Fibroblast of the aortic adventitia (primary cell): ENCODE measurements at regions not wholly inside any gene's neighbourhood (a gene's known extent, or its start where the extent isn't known, plus 50 kb on each side); places are given as distances from the start of the nearest gene placed in this dataset.

ENCODE experiments used
- DNase-seq: peaks from one replicate; pipeline ENCODE4 v3.0.0-alpha.2; 2010; ENCODE audit warnings: low read depth
- H3K4me3 ChIP-seq: 2 replicates; pipeline ENCODE4 v1.5.1; 2011; ENCODE audit warnings: low read depth, mild to moderate bottlenecking, control low read depth, low read length, moderate library complexity
- TF ChIP-seq, protein P1 (sequence below): IDR thresholded peaks from 2 replicates; pipeline ENCODE4 v1.5.1; 2011; ENCODE audit warnings: mild to moderate bottlenecking, low read length, control low read depth, inconsistent platforms; ENCODE audit not compliant: insufficient read depth

DNA sequence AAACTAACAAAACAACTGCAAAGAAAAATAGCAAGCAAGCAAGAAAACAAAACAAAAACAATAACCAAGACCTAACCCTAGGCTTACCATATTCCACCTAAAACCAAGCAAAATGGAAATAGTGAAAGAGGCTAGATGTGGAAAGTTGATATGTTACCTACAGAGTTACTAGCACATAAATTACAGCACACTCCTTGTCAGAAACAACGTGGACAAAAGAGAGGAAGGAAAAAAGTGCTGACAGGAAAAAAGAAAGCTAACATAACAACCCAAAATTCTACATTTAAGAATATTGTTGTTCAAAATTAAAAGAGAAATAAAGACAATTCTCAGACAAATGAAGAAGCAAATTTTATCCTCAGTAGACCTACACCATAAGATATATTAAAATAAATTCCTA, 812.8 kb upstream of the NUDT12 start:
- H3K4me3 ChIP-seq, result no peak overlapping the region
- TF ChIP-seq, protein P1, sequence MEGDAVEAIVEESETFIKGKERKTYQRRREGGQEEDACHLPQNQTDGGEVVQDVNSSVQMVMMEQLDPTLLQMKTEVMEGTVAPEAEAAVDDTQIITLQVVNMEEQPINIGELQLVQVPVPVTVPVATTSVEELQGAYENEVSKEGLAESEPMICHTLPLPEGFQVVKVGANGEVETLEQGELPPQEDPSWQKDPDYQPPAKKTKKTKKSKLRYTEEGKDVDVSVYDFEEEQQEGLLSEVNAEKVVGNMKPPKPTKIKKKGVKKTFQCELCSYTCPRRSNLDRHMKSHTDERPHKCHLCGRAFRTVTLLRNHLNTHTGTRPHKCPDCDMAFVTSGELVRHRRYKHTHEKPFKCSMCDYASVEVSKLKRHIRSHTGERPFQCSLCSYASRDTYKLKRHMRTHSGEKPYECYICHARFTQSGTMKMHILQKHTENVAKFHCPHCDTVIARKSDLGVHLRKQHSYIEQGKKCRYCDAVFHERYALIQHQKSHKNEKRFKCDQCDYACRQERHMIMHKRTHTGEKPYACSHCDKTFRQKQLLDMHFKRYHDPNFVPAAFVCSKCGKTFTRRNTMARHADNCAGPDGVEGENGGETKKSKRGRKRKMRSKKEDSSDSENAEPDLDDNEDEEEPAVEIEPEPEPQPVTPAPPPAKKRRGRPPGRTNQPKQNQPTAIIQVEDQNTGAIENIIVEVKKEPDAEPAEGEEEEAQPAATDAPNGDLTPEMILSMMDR, result no peak
- no peak for DNase-seq

DNA sequence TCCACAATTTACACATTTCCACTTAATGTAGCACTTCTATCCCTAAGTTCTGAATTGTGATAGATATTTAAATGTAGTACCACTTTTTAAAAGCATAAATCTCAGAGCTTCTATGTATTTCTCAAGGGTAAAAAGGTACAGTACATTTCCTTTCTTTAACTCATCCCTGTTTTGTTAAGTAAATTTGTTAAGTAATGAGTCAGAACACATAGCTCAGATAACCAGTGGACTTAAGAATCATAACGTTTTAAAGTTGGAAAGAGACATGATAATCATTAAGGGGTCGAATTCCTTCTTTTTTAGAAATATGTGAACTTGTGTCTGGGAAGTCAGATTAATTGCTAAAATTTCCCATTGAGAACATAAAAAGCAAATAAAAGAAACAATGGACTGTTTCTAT, 810.2 kb upstream of the NUDT12 start:
- DNase-seq, result no peak
- H3K4me3 ChIP-seq, result no peak overlapping the region
- TF ChIP-seq, protein P1, result no peak

DNA sequence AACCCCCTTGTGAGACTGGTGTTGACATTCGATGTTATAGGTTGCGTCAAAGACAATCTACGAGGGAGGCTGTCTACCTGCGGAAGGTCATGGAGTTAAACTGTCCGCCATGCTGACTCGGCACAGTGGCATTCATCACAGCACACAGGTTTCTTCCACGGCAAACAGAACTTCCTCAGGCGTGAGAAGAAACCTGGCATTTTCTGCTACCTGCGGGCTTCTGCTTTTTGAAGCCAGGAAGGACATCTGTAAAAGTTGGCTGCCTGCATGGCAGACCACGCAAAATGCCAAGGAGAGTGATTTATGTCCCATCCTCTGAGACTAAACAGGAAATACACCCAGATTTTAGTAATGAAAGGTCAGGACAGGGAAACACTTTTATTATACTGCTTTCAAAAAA, 809.8 kb upstream of the NUDT12 start:
- TF ChIP-seq, protein P1, result no peak
- no peak for DNase-seq
- H3K4me3 ChIP-seq, result no peak overlapping the region

DNA sequence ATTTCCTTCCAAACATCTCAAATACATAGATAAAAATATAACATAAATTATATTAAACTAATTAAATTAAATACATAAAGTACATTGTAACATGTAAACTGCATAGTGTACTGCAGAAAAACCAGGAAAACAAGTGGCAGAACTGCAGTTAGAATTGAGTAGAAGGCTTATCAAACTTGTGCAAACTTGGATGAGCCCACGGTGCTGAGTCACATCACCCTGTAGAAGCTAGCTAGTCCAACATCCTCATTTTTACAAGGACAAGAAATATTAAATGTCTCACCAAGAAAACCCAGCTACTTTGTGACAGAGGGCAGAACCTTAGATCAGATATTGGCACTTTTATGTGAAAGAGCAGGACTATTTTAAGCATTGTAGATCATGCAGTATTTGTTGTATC, 807.9 kb upstream of the NUDT12 start:
- no peak for DNase-seq
- TF ChIP-seq, protein P1, result no peak
- H3K4me3 ChIP-seq, result no peak overlapping the region

DNA sequence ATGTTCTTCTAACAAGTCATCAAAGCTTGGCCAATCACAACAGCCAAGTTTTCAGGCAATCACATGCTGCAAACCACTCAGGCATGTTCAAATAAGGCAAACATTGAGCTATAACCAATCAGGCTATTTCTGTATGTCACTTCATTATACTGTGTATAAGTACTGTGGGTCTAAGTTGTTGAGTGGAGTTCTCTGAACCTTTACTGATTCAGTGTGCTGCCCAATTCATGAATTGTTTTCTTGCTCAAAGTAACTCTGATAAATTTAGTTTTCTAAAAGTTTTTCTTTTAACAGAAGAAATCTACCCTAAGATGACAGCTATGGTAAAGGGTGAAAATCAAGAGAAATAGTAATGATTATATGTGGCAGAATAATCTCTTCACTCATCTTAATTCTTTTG, 805.4 kb upstream of the NUDT12 start:
- TF ChIP-seq, protein P1, result no peak
- no peak for DNase-seq
- H3K4me3 ChIP-seq, result no peak overlapping the region

DNA sequence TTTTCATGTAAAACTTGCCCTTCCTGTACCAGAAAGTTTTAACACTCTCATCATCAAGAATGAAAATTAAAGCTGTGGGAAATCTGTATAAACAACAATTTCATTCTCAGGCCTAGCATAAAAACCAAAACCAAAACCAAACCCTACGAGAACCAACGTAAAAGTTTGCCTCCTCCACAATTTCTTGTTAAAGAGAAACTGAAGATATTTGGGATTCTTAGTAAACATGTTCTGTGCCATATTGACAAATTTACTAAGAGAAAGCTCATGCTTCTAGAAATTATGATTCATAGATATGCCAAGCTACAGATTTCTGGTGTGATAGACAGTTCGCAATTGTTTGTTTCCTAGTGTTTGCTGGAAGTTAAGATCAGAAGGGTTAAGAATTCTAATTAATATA, 801.0 kb upstream of the NUDT12 start:
- no peak for DNase-seq
- TF ChIP-seq, protein P1, result no peak
- no peak overlapping the region for H3K4me3 ChIP-seq

DNA sequence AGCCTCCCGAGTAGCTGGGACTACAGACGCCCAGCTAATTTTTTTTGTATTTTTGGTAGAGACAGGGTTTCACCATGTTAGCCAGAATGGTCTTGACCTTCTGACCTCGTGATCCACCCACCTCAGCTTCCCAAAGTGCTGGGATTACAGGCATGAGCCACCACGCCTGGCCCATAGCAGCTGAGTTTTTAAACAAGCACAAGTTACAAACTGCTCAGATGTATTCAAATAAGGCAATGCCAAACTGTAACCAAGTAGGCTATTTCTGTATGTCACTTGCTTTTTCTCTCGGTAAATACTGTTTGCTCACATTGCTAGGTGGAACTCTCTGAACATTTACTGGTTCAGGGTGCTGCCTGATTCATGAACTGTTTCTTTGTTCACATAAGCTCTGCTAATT, 799.3 kb upstream of the NUDT12 start:
- TF ChIP-seq, protein P1, result no peak
- no peak overlapping the region for H3K4me3 ChIP-seq
- peak; percentile 10 for DNase-seq
